GM23338 (cell line): ENCODE measurements at regions not wholly inside any gene's neighbourhood (a gene's known extent, or its start where the extent isn't known, plus 50 kb on each side); places are given as distances from the start of the nearest gene placed in this dataset.

Experiments used
- CREB1 ChIP-seq: fragments of 250-450 bp; sonication (Bioruptor Pico); IDR thresholded peaks from 2 replicates; pipeline ENCODE4 v1.5.0; 2020; ENCODE audit warnings: low read depth, mild to moderate bottlenecking, moderate library complexity
- CTCF ChIP-seq, 2 experiments: fragments of 200-600 bp in 1 of 2; sonication (generic) in 1 of 2; conservative IDR thresholded peaks; 2 replicates each; pipeline versions ENCODE4 v1.5.1 to v1.6.1; 2016 to 2017; ENCODE audit warnings: antibody characterized with exemption in 2 of 2, low read depth in 2 of 2, mild to moderate bottlenecking in 2 of 2, moderate library complexity in 1 of 2
- ETS1 ChIP-seq: IDR thresholded peaks from 2 replicates; pipeline ENCODE4 v1.6.1; 2016; ENCODE audit warnings: antibody characterized with exemption
- EZH2 ChIP-seq: fragments of 200-600 bp; sonication (generic); IDR thresholded peaks from one replicate; pipeline ENCODE4 v1.8.0; 2017; ENCODE audit warnings: antibody characterized with exemption, mild to moderate bottlenecking, low read depth; ENCODE audit not compliant: unreplicated experiment
- EZH2phosphoT487 ChIP-seq: fragments of 200-600 bp; sonication (generic); IDR thresholded peaks from one replicate; pipeline ENCODE4 v1.8.1; 2018; ENCODE audit warnings: antibody characterized with exemption; ENCODE audit not compliant: unreplicated experiment
- JUNB ChIP-seq: IDR thresholded peaks from one replicate; pipeline ENCODE4 v1.6.1; 2016; ENCODE audit warnings: antibody characterized with exemption; ENCODE audit not compliant: unreplicated experiment
- NANOG ChIP-seq: IDR thresholded peaks from 2 replicates; pipeline ENCODE4 v1.6.1; 2016; ENCODE audit warnings: antibody characterized with exemption, borderline replicate concordance
- POLR2AphosphoS5 ChIP-seq: IDR thresholded peaks from 2 replicates; pipeline ENCODE4 v1.6.1; 2016; ENCODE audit warnings: antibody characterized with exemption, low read depth
- REST ChIP-seq: IDR thresholded peaks from one replicate; pipeline ENCODE4 v1.6.1; 2018; ENCODE audit warnings: antibody characterized with exemption; ENCODE audit not compliant: unreplicated experiment
- STAT1 ChIP-seq: IDR thresholded peaks from one replicate; pipeline ENCODE4 v1.6.1; 2016; ENCODE audit warnings: antibody characterized with exemption; ENCODE audit not compliant: unreplicated experiment
- ZNF114 ChIP-seq: fragments of 250-450 bp; sonication (Bioruptor Pico); IDR thresholded peaks from 2 replicates; pipeline ENCODE4 v1.5.0; 2020; ENCODE audit warnings: mild to moderate bottlenecking, moderate library complexity
- ZNF331 ChIP-seq: fragments of 250-450 bp; sonication (Bioruptor Pico); IDR thresholded peaks from 2 replicates; pipeline ENCODE4 v1.5.0; 2020; ENCODE audit warnings: low read depth, mild to moderate bottlenecking, moderate library complexity
- ZNF462 ChIP-seq: fragments of 250-450 bp; sonication (Bioruptor Pico); IDR thresholded peaks from 2 replicates; pipeline ENCODE4 v1.5.0; 2020; ENCODE audit warnings: mild to moderate bottlenecking, moderate library complexity

- TF ChIP-seq POLR2AphosphoS5 (no peak), CTCF (conservative IDR thresholded peaks at IDR 0.05; ENCODE audit: low read depth in 2 of 2) (peak; percentile 63 to 76), EZH2 (no peak), ETS1 (no peak), REST (no peak), EZH2phosphoT487 (no peak), JUNB (no peak), ZNF462 (no peak), CREB1 (CRISPR knock-in tag) (no peak), ZNF331 (CRISPR knock-in tag) (no peak), NANOG (no peak), STAT1 (no peak), ZNF114 (CRISPR knock-in tag) (no peak)
Observed at GRCh38 chr6:50264995-50265571, 215.4 kb upstream of the DEFB112 start.
